GF-D8 (cell line): ENCODE measurements at regions not wholly inside any gene's neighbourhood (a gene's known extent, or its start where the extent isn't known, plus 50 kb on each side); places are given as distances from the start of the nearest gene placed in this dataset.

Experiments
- DNase-seq: peaks from one replicate; lab custom pipeline; 2025; lab: John Stamatoyannopoulos, UW

DNA sequence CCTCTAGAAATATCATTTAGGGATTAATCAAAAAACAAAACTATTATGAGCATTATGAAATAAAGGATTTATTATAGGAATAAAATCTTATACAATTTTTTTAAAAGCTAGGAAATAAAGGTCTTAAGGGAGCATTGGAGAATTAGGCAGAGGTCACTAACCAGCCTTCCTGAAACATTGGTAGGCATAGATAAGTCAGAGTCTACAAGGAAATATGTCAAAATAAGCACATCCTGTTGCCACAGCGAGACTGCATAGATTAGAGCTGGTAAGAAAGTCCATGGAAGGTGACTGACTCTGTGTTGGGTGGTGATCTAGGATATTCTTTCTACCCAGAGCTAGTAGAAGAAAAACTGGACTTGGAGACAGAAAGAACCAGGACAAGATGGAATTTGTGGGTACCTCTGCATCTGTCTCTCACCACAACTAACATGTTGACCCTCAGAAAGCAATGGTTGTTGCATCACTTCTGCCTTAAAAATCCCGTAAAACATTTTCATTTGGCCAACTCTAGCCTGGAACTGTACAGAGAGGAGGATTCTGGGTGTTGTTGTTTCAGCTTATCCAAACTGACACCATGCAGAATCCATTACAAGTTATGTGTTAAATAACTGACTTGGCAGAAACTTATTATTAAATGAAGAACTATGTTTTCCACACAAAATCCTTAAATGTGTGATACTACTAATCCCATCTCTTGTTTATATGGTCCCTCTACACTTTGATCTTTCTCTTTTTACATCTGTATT, 77.1 kb downstream of the FBXO5 start:
- peak; percentile 36 for DNase-seq

DNA sequence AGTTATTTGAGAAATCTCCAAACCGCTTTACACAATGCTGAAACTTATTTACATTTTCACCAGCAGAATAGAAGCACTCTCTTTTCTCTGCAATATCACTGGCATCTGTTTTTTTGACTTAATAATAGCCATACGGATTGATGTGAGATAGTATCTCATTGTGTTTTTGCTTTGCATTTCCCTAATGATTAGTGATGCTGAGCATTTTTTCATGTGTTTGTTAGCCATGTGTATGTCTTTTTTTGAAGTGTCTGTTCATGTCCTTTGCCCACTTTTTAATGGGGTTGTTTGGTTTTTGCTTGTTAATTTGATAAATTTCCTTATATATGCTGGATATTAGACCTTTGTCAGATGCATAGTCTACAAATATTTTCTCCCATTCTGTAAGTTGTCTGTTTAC, 73.6 kb downstream of the FBXO5 start:
- no peak for DNase-seq

DNA sequence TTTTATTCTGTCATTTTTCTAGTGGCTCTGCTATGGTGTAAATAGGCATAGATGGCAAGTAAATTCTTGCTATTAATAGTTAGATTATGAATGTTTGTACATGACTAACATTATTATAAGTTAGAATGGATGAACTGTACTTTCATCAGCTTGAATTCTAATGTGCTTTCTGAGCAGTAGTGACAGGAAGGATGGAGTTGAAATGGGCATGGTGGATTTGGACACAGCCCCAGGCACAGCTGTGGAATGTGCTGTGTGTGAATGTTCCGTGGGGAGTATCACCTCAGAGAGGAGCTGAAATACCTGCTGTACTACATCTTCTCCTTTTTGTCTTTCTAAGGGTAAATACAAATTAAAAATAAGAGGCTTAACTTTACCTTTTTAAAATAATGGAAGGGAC, 66.8 kb downstream of the FBXO5 start:
- DNase-seq: no peak

DNA sequence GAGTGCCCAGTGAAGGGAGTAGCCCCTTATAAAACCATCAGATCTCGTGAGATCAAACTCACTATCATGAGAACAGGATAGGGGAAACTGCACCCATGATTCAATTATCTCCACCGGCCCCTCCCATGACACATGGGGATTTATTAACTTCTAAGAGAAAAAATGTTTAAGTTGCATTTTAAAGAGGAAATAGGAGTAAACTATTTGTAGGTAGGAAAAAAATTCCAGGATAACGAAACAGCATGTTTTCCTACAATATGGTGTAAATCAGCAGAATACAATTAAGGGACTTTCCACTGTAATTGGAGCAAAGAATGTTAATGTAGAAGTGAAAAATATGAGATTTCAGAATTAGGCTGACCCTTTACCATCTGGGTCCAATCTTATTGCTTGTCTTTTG, 63.9 kb downstream of the FBXO5 start:
- no peak for DNase-seq

DNA sequence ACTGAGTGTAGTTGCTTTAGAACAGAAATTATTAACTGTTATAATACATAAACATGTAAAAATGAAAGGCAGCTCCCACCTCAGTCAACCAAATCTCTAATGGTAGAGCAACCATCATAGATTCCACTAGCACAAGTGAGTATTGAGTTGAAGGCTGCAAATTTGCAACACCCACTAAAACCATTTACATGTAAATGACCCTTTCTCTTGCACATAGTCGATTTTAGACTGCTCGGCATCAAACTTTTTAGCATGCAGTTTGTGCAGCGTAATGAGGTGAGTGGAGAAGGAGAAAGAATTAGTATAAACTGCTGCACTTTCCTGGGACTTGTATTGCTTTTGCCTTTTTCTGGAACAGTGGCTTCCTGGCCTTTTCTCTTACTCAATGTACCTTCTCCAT, 62.8 kb downstream of the FBXO5 start:
- no peak for DNase-seq
